Jurkat, Clone E6-1 (cell line): ENCODE measurements at regions not wholly inside any gene's neighbourhood (a gene's known extent, or its start where the extent isn't known, plus 50 kb on each side); places are given as distances from the start of the nearest gene placed in this dataset.
"Not testable (repeated sequence)": the region's sequence is repeated elsewhere in the genome, so short reads cannot be mapped to it uniquely, and the experiment has no call there.

ENCODE experiments used
- DNase-seq: peaks from one replicate; pipeline ENCODE4 v3.0.0-alpha.2; 2011; ENCODE audit warnings: low read depth, low spot score
- H3K4me3 ChIP-seq: 2 replicates; pipeline ENCODE4 v1.5.1; 2011; ENCODE audit warnings: mild to moderate bottlenecking, low read length, control low read depth, moderate library complexity

GRCh38 chr6:69515480-69515879, 281.3 kb downstream of the LMBRD1 start:
- H3K4me3 ChIP-seq, DNase-seq: not testable (repeated sequence)

GRCh38 chr6:69494595-69494994, 302.2 kb downstream of the LMBRD1 start:
- H3K4me3 ChIP-seq, result no peak overlapping the region
- DNase-seq, result no peak

GRCh38 chr6:69489970-69490369, 306.8 kb downstream of the LMBRD1 start:
- H3K4me3 ChIP-seq, result no peak overlapping the region
- no peak for DNase-seq

GRCh38 chr6:69487688-69488087, 309.1 kb downstream of the LMBRD1 start:
- H3K4me3 ChIP-seq, result no peak overlapping the region
- DNase-seq, result no peak

GRCh38 chr6:69466979-69467570, 329.7 kb downstream of the LMBRD1 start:
- no peak overlapping the region for H3K4me3 ChIP-seq
- no peak for DNase-seq

DNA sequence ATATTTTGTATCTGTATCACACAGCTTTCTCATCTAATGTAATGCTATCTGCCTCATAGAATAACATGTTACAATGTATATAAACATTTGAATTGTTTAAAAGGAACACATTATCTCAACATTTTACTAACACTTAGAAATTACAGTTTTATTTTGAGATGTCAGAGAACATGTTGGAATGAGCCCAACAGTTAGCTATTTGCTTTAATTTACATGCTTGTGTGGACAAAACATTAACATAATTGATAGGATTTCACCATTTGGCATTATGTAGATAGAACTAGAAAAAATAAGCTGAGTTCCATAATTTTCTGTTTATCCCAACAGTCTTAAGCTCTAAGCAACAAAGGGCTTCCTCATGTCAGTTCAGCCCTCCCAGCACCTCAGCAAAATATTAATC, 330.9 kb downstream of the LMBRD1 start:
- H3K4me3 ChIP-seq, result no peak overlapping the region
- no peak for DNase-seq

- no peak for DNase-seq
- no peak overlapping the region for H3K4me3 ChIP-seq
Observed at GRCh38 chr6:69456086-69456485, 340.7 kb downstream of the LMBRD1 start.

DNA sequence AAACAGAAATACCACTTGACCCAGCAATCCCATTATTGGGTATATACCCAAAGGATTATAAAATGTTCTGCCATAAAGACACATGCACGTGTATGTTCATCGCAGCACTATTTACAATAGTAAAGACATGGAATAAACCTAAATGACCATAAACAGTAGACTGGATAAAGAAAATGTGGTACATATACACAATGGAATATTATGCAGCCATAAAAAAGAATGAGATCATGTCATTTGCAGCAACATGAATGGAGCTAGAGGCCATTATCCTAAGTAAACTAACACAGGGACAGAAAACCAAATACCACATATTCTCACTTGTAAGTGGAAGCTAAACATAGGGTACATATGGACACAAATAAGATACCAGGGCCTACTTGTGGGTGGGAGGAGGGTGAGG, 342.2 kb downstream of the LMBRD1 start:
- H3K4me3 ChIP-seq, DNase-seq: not testable (repeated sequence)

DNA sequence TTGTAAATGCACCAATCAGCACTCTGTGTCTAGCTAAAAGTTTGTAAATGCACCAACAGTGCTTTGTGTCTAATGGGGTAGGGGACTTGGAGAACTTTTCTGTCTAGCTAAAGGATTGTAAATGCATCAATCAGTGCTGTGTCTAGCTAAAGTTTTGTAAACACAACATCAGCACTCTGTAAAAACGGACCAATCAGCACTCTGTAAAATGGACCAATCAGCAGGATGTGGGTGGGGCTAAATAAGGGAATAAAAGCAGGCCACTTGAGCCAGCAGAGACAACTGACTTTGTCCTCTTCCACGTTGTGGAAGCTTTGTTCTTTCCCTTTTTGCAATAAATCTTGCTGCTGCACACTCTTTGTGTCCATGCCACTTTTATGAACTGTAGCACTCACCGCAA, 346.3 kb downstream of the LMBRD1 start:
- not testable (repeated sequence) for DNase-seq, H3K4me3 ChIP-seq

DNA sequence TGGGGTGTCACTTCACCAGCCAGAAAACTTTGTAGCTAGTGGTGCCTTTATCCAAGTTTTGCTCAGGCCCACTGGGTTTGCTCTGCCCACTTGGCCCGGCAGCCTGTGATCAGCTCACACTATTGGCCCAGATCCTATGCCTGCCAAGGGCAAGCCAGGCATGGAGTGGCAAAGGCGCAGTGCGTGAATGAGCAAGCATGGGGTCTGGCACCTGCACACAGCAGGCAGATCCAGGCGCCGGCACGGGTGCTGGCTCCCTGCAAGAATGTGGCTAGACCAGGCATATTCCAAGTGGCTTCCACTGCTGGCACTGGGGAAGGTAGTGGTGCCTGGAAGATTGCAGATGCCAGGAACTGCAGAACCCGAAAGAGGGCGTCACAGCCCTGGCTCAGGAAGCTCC, 346.9 kb downstream of the LMBRD1 start:
- H3K4me3 ChIP-seq, result no peak overlapping the region
- no peak for DNase-seq
